Upper lobe of right lung (tissue), 1 donor: ENCODE measurements at regions not wholly inside any gene's neighbourhood (a gene's known extent, or its start where the extent isn't known, plus 50 kb on each side); places are given as distances from the start of the nearest gene placed in this dataset.

Experiments used
- ATAC-seq: fragments of 200-7000 bp; cut with Tn5 transposase; one replicate; pipeline ENCODE4 v1.9.1; 2020; ENCODE audit warnings: mild to moderate bottlenecking, moderate library complexity
- DNase-seq: peaks from one replicate; pipeline ENCODE4 v3.0.0-alpha.2; 2020
- H3K27ac ChIP-seq: fragments of 200-600 bp; one replicate; pipeline ENCODE4 v1.8.0; 2022
- H3K27me3 ChIP-seq: fragments of 200-600 bp; one replicate; pipeline ENCODE4 v1.8.0; 2022; ENCODE audit warnings: mild to moderate bottlenecking
- H3K36me3 ChIP-seq: fragments of 200-600 bp; one replicate; pipeline ENCODE4 v1.8.0; 2022
- H3K4me1 ChIP-seq: fragments of 200-600 bp; one replicate; pipeline ENCODE4 v1.8.0; 2022
- H3K4me3 ChIP-seq: fragments of 200-600 bp; one replicate; pipeline ENCODE4 v1.8.0; 2022; ENCODE audit warnings: mild to moderate bottlenecking
- H3K9me3 ChIP-seq: fragments of 200-600 bp; one replicate; pipeline ENCODE4 v1.8.0; 2022
- intact Hi-C: fragments of 100-400 bp; cut with DNase I; formaldehyde crosslinking; loops from one replicate; pipeline ENCODE4 v1.11.0; 2022
- TF ChIP-seq, protein P1 (sequence below): fragments of 200-600 bp; IDR thresholded peaks from one replicate; pipeline ENCODE4 v1.8.0; 2022; ENCODE audit warnings: antibody characterized with exemption
- donor health status: DM: no; HTN: yes; CAD: no; lungs with severe emphysema.

DNA sequence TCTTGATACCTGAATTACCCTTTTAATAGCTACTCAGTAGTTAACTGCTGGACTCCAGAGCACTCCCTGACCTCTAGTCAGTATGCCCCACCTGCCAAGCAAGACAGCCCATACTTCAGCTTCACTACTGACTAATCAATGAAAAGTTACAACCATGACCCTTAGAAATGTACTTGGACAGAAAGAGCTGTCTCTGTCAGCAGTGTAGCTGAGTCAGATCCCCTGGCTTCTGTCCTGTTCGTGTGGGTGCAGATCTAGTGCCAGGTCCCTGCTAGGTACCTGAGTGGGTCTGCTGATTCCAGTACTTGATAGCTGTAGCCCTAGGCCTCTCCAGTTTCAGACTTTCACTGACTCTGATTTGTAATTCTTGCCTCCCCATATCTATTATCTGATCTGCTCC lies 265.8 kb upstream of the POU2AF2 start:
- Histone ChIP-seq H3K27ac (no peak overlapping the region), H3K4me1 (no peaks in the 10 kb centered on the region), H3K9me3 (no peaks in the 10 kb centered on the region), H3K4me3 (no peak overlapping the region), H3K36me3 (no peaks in the 10 kb centered on the region), H3K27me3 (no peaks in the 10 kb centered on the region)
- ATAC-seq = no peak
- TF ChIP-seq, protein P1, sequence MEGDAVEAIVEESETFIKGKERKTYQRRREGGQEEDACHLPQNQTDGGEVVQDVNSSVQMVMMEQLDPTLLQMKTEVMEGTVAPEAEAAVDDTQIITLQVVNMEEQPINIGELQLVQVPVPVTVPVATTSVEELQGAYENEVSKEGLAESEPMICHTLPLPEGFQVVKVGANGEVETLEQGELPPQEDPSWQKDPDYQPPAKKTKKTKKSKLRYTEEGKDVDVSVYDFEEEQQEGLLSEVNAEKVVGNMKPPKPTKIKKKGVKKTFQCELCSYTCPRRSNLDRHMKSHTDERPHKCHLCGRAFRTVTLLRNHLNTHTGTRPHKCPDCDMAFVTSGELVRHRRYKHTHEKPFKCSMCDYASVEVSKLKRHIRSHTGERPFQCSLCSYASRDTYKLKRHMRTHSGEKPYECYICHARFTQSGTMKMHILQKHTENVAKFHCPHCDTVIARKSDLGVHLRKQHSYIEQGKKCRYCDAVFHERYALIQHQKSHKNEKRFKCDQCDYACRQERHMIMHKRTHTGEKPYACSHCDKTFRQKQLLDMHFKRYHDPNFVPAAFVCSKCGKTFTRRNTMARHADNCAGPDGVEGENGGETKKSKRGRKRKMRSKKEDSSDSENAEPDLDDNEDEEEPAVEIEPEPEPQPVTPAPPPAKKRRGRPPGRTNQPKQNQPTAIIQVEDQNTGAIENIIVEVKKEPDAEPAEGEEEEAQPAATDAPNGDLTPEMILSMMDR = no peak
- intact Hi-C loops = no loop called here
- DNase-seq = no peak

DNA sequence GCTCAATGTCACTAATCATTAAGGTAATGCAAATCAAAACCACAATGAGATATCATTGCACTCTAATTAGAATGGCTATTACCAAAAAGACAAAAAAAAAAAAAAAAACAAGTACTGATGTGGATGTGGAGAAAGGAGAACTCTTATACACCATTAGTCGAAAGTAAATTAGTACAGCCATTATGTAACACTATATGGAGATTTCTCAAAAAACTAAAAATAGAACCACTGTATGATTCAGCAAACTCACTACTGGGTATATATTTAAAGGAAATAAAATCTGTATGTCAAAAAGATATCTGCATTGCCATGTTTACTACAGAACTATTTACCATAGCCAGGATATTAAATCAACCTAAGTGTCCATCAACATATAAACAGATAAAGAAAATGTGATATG lies 265.4 kb upstream of the ARHGAP20 start:
- no peak for DNase-seq
- H3K9me3 ChIP-seq = no peaks in the 10 kb centered on the region
- H3K27me3 ChIP-seq = no peaks in the 10 kb centered on the region
- H3K36me3 ChIP-seq = no peaks in the 10 kb centered on the region
- no peaks in the 10 kb centered on the region for H3K4me1 ChIP-seq
- TF ChIP-seq, protein P1 = no peak
- ATAC-seq = no peak
- no peak overlapping the region for H3K27ac ChIP-seq
- intact Hi-C loops = no loop called here
- no peak overlapping the region for H3K4me3 ChIP-seq

DNA sequence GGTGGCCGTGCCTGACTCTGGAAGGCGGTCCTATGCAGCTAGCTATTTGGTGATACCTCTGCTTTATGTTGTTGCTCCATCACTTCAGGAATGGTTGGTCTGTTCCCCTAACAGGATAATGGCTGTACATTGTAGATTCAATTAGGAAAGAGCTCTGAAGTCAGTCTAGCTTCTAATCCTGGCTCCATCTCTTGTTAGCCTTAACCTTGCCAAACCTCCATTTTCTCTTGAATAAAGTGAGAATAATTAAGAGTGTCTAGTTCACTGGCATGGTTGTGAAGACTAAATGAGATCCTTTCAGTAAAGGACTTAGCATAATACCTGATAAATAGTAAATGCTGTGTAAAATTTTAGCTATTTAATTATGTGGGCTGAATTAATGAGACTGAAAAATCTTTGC lies 262.5 kb upstream of the ARHGAP20 start:
- Histone ChIP-seq H3K9me3 (no peaks in the 10 kb centered on the region), H3K4me1 (peaks cover 2% of the 10 kb centered on the region), H3K36me3 (no peaks in the 10 kb centered on the region), H3K27me3 (no peaks in the 10 kb centered on the region), H3K4me3 (no peak overlapping the region), H3K27ac (no peak overlapping the region)
- ATAC-seq (no peak), DNase-seq (no peak)
- intact Hi-C loops = no loop called here
- TF ChIP-seq, protein P1 = no peak

DNA sequence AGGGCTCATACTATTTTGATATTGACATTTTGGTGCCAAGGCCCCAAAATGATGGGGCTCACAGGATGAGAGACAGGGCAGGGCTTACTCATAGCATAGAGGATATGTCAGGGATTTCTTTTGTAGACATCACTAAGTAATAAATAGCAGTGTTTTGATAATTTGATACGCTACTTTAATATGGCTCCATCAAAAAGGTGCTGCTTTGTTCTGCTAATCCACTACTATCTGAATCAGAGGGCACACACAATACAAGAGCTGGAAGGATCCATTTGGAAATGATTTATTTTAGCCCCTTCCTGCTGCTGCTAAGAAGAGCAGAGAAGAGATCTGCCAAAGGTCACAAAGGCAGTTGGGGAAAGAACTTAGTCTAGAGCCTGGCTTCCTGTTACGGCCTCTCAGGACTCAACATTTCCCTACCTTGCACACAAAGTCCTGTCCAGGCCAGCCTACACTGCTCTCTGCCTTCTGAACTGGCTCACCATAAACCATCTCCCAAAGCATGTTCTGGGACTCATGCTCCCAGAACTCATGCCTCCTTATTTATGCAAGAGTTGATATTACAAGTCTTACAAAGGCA lies 261.3 kb upstream of the ARHGAP20 start:
- H3K4me1 ChIP-seq = peaks cover 2% of the 10 kb centered on the region
- no peaks in the 10 kb centered on the region for H3K36me3 ChIP-seq
- H3K27ac ChIP-seq = no peak overlapping the region
- TF ChIP-seq, protein P1 = no peak
- DNase-seq (no peak), ATAC-seq (peak; percentile 36)
- H3K4me3 ChIP-seq = no peak overlapping the region
- intact Hi-C loops = no loop called here
- no peaks in the 10 kb centered on the region for H3K27me3 ChIP-seq
- no peaks in the 10 kb centered on the region for H3K9me3 ChIP-seq

DNA sequence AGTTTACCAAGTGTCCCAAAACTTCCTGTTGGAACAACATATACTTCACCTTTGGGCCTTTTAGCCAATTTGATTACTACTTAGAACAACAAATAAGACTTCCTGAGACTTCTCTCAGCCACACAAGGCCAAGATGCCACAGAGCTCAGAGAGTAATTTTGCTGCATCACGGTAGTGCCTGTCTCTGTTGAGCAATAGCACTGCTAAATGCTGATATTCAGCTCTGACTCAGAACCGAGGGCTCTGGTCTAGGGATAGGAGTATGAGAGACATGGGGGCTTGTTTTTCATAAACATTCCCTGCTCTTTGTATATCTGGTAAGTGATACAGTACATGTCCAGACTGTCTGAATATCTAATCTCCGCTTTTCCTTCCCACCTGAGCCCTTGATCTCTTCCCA lies 260.4 kb upstream of the ARHGAP20 start:
- TF ChIP-seq, protein P1 = no peak

DNA sequence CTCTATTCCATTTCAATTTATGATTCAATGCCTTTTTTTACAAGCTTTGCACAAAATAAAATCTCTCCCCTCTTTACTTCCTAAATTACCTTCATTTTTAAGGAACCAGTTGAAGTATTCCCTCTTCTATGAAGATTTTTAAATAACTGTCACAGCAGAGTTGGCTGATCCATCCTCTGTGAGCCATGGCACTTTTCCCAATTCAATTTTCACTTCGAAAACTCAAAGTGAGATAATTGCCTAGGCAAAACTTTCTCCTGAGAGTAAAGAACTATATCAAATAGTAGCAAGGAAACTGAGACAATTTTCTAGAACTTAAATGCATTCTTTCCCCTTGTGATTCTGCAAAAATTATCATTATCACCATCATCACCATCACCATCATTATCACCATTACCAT lies 259.9 kb upstream of the ARHGAP20 start:
- no peaks in the 10 kb centered on the region for H3K9me3 ChIP-seq
- DNase-seq = no peak

More for the DNA sequence above, 260.4 kb upstream of the ARHGAP20 start:
- DNase-seq (no peak), ATAC-seq (peak; percentile 75)
- no peaks in the 10 kb centered on the region for H3K27me3 ChIP-seq
- no peaks in the 10 kb centered on the region for H3K9me3 ChIP-seq
- H3K36me3 ChIP-seq = no peaks in the 10 kb centered on the region
- H3K27ac ChIP-seq = no peak overlapping the region
- H3K4me3 ChIP-seq = no peak overlapping the region
- peaks cover 2% of the 10 kb centered on the region for H3K4me1 ChIP-seq
- intact Hi-C loops = no loop called here

More for the DNA sequence above, 259.9 kb upstream of the ARHGAP20 start:
- Histone ChIP-seq H3K27me3 (no peaks in the 10 kb centered on the region), H3K27ac (no peak overlapping the region), H3K4me1 (peaks cover 2% of the 10 kb centered on the region), H3K4me3 (no peak overlapping the region), H3K36me3 (no peaks in the 10 kb centered on the region)
- TF ChIP-seq, protein P1 = no peak
- intact Hi-C loops = no loop called here
- no peak for ATAC-seq
